Stomach (tissue), 8 donors: ENCODE measurements at regions not wholly inside any gene's neighbourhood (a gene's known extent, or its start where the extent isn't known, plus 50 kb on each side); places are given as distances from the start of the nearest gene placed in this dataset.

Experiments used
- DNase-seq, 2 donors: peaks; one replicate each; pipeline versions ENCODE4 v3.0.0 to v3.0.0-alpha.2; 2013 to 2019
- H3K27ac ChIP-seq, 5 donors: fragments of 200-600 bp in 4 of 5; sonication (generic) in 4 of 5; one replicate each; pipeline ENCODE4 v1.5.1; 2013 to 2019; ENCODE audit warnings: mild to moderate bottlenecking in 1 of 5, moderate library complexity in 1 of 5
- H3K27me3 ChIP-seq, 3 donors: fragments of 200-600 bp; sonication (generic); one replicate each; pipeline ENCODE4 v1.5.1; 2017 to 2019; ENCODE audit warnings: mixed run types in 1 of 3
- H3K36me3 ChIP-seq, 4 donors: fragments of 200-600 bp; sonication (generic); 1 replicate in 3 of 4; 2 replicates in 1 of 4; pipeline ENCODE4 v1.5.1; 2016 to 2019
- H3K4me1 ChIP-seq, 4 donors: fragments of 200-600 bp; sonication (generic); one replicate each; pipeline ENCODE4 v1.5.1; 2016 to 2019
- H3K4me3 ChIP-seq, 4 donors: fragments of 200-600 bp; sonication (generic) in 3 of 4; one replicate each; pipeline ENCODE4 v1.5.1; 2016 to 2019; ENCODE audit warnings: mild to moderate bottlenecking in 1 of 4
- H3K9me3 ChIP-seq, 4 donors: fragments of 200-600 bp; sonication (generic); one replicate each; pipeline ENCODE4 v1.5.1; 2016 to 2019
- EP300 ChIP-seq: sonication (generic); formaldehyde crosslinking; IDR thresholded peaks from one replicate; pipeline ENCODE4 v1.6.1; 2017; ENCODE audit warnings: antibody characterized with exemption
- POLR2A ChIP-seq, 4 donors: fragments of 450-650 bp; IDR thresholded peaks; one replicate each; pipeline ENCODE4 v1.6.1; 2016; ENCODE audit warnings: antibody characterized with exemption in 4 of 4, control low read depth in 2 of 4, mild to moderate bottlenecking in 1 of 4, moderate library complexity in 1 of 4
- POLR2AphosphoS5 ChIP-seq, 3 donors: sonication (generic); formaldehyde crosslinking; IDR thresholded peaks; one replicate each; pipeline ENCODE4 v1.6.1; 2016; ENCODE audit warnings: antibody characterized with exemption in 3 of 3
- WGBS, 5 donors: extraction: QIAGEN DNeasy Blood & Tissue Kit in 3 of 5; methylation state at CpG; one replicate each; pipeline versions ENCODE4 v1.1.5 to v1.1.7; 2013 to 2018; 5-methylcytosine and 5-hydroxymethylcytosine counted together
- intact Hi-C: fragments of 100-400 bp; cut with DNase I; formaldehyde crosslinking; loops from one replicate; pipeline ENCODE4 v1.15.1; 2023; ENCODE audit warnings: low total_unique reads
- TF ChIP-seq, protein P1 (sequence below), 7 experiments: fragments of 450-650 bp in 4 of 7; fragments of 200-600 bp in 3 of 7; sonication (generic) in 3 of 7; IDR thresholded peaks; one replicate each; pipeline ENCODE4 v1.5.1; 2016 to 2019; ENCODE audit warnings: antibody characterized with exemption in 7 of 7, control low read depth in 2 of 7, mild to moderate bottlenecking in 1 of 7
- donor health status: healthy with polysubstance abuse.
- donor health status: Bipolar disorder and iron deficiency.
- donor health status: healthy.

GRCh38 chr4:111037591-111038360 lies 414.9 kb upstream of the PITX2 start:
- WGBS, 5 donors: 18 to 32% (median 27%) methylated on average over 7 of the region's 7 CpGs
- TF ChIP-seq POLR2AphosphoS5 (IDR thresholded peaks at IDR 0.05) (no peak), EP300 (no peak), POLR2A (IDR thresholded peaks at IDR 0.05) (no peak)
- TF ChIP-seq, protein P1, sequence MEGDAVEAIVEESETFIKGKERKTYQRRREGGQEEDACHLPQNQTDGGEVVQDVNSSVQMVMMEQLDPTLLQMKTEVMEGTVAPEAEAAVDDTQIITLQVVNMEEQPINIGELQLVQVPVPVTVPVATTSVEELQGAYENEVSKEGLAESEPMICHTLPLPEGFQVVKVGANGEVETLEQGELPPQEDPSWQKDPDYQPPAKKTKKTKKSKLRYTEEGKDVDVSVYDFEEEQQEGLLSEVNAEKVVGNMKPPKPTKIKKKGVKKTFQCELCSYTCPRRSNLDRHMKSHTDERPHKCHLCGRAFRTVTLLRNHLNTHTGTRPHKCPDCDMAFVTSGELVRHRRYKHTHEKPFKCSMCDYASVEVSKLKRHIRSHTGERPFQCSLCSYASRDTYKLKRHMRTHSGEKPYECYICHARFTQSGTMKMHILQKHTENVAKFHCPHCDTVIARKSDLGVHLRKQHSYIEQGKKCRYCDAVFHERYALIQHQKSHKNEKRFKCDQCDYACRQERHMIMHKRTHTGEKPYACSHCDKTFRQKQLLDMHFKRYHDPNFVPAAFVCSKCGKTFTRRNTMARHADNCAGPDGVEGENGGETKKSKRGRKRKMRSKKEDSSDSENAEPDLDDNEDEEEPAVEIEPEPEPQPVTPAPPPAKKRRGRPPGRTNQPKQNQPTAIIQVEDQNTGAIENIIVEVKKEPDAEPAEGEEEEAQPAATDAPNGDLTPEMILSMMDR (IDR thresholded peaks at IDR 0.05): no peak
- intact Hi-C loops: no loop called here

DNA sequence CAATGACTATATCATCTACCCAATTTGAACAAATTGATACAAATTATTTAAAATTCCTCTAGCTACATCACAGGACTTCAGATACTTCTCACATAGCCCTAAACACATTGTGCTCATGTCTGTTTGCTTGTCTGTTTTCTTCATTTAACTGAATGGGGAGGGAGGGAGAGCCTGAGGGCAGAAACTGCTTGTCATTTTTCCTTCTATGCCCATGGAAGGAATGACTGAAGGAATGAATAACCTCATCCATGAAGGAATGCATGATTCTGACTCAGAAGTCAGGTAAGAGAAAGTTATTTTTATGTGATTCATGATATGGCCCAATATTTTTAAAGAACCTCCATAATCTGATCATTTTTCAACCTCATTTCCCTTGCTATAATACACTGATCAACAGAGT lies 418.0 kb upstream of the PITX2 start:
- no peak overlapping the region for H3K4me3 ChIP-seq
- TF ChIP-seq POLR2AphosphoS5 (IDR thresholded peaks at IDR 0.05) (no peak), EP300 (no peak), POLR2A (IDR thresholded peaks at IDR 0.05) (no peak)
- TF ChIP-seq, protein P1 (IDR thresholded peaks at IDR 0.05): no peak
- no peaks in the 10 kb centered on the region for H3K4me1 ChIP-seq
- intact Hi-C loops: no loop called here
- no peak for DNase-seq
- H3K27ac ChIP-seq: no peak overlapping the region
- H3K27me3 ChIP-seq: no peaks in the 10 kb centered on the region
- no peaks in the 10 kb centered on the region for H3K36me3 ChIP-seq
- H3K9me3 ChIP-seq: no peaks in the 10 kb centered on the region

More at GRCh38 chr4:111037591-111038360, 414.9 kb upstream of the PITX2 start:
- no peaks in the 10 kb centered on the region for H3K36me3 ChIP-seq
- H3K9me3 ChIP-seq: no peaks in the 10 kb centered on the region
- no peak overlapping the region for H3K27ac ChIP-seq
- DNase-seq: no peak
- H3K27me3 ChIP-seq: no peaks in the 10 kb centered on the region
- H3K4me1 ChIP-seq: no peaks in the 10 kb centered on the region
- H3K4me3 ChIP-seq: no peak overlapping the region

GRCh38 chr4:111043286-111043685 lies 420.4 kb upstream of the PITX2 start:
- Histone ChIP-seq H3K27ac (no peak overlapping the region), H3K4me1 (no peaks in the 10 kb centered on the region), H3K27me3 (no peaks in the 10 kb centered on the region), H3K4me3 (no peak overlapping the region), H3K36me3 (no peaks in the 10 kb centered on the region), H3K9me3 (peaks cover 0 to 3% (median under 1%) of the 10 kb centered on the region in 4 donors)
- TF ChIP-seq POLR2A (IDR thresholded peaks at IDR 0.05): no peak
- TF ChIP-seq, protein P1 (IDR thresholded peaks at IDR 0.05): no peak
- no peak for TF ChIP-seq POLR2AphosphoS5 (IDR thresholded peaks at IDR 0.05)
- TF ChIP-seq EP300: no peak
- intact Hi-C loops: no loop called here
- DNase-seq: no peak
- WGBS, 5 donors: 57 to 76% (median 69%) methylated on average over 5 of the region's 5 CpGs

GRCh38 chr4:111045992-111046391 lies 423.1 kb upstream of the PITX2 start:
- intact Hi-C loops: no loop called here
- Histone ChIP-seq H3K4me3 (no peak overlapping the region), H3K27me3 (no peaks in the 10 kb centered on the region), H3K4me1 (no peaks in the 10 kb centered on the region), H3K27ac (no peak overlapping the region), H3K9me3 (peaks cover 0 to 20% (median 8%) of the 10 kb centered on the region in 4 donors), H3K36me3 (no peaks in the 10 kb centered on the region)
- TF ChIP-seq POLR2A (IDR thresholded peaks at IDR 0.05) (no peak), EP300 (no peak), POLR2AphosphoS5 (IDR thresholded peaks at IDR 0.05) (no peak)
- TF ChIP-seq, protein P1 (IDR thresholded peaks at IDR 0.05): no peak
- no peak for DNase-seq
- WGBS, 5 donors: 75 to 88% (median 83%) methylated on average over 2 of the region's 2 CpGs
